ENCODE measurements at regions not wholly inside any gene's neighbourhood (a gene's known extent, or its start where the extent isn't known, plus 50 kb on each side); places are given as distances from the start of the nearest gene placed in this dataset.

- TF ChIP-seq CTCF (IDR thresholded peaks at IDR 0.05) (no peak), POLR2A (IDR thresholded peaks at IDR 0.05) (no peak)
Measured at GRCh38 chr3:118540826-118541225, 493.8 kb downstream of the IGSF11 start.

Measured in thyroid gland (tissue), 4 donors.